ENCODE measurements at regions not wholly inside any gene's neighbourhood (a gene's known extent, or its start where the extent isn't known, plus 50 kb on each side); places are given as distances from the start of the nearest gene placed in this dataset.

GRCh38 chr11:127843483-127844396, 743.6 kb downstream of the ETS1 start:
- Histone ChIP-seq H3K4me1 (ENCODE audit: control insufficient read depth, extremely low read depth, insufficient read depth, low read length) (no peaks in the 10 kb centered on the region), H2AFZ (ENCODE audit: low read depth, low read length) (no peak overlapping the region), H3K9ac (replicated peaks; ENCODE audit: extremely low read depth, insufficient read depth, low read length) (no peak overlapping the region), H3K36me3 (ENCODE audit: control insufficient read depth in 2 of 2, extremely low read depth in 1 of 2, insufficient read depth in 2 of 2, low read length in 2 of 2) (no peaks in the 10 kb centered on the region), H3K27ac (ENCODE audit: insufficient read depth, low read depth, low read length) (no peak overlapping the region), H3K27me3 (ENCODE audit: control insufficient read depth in 2 of 2, insufficient read depth in 2 of 2, low read length in 2 of 2) (no peaks in the 10 kb centered on the region), H3K9me3 (replicated peaks; ENCODE audit: control insufficient read depth, insufficient read depth, low read length) (no peaks in the 10 kb centered on the region), H3K4me2 (ENCODE audit: insufficient read depth, low read length) (no peak overlapping the region), H4K20me1 (replicated peaks; ENCODE audit: control insufficient read depth, extremely low read depth, insufficient read depth, low read length) (no peaks in the 10 kb centered on the region), H3K79me2 (ENCODE audit: control insufficient read depth, insufficient read depth, low read length) (no peaks in the 10 kb centered on the region), H3K9me1 (replicated peaks; ENCODE audit: control insufficient read depth, extremely low read depth, insufficient read depth, low read length) (no peaks in the 10 kb centered on the region), H3K4me3 (replicated peaks in 1 of 3; ENCODE audit: insufficient read depth in 1 of 3, low read depth in 1 of 3, low read length in 3 of 3) (no peak overlapping the region)
- dilution Hi-C loops (cut with MboI; ENCODE audit: extremely low pct_ligation_motif_present, low sequenced_read_pairs) (no loop called here), intact Hi-C loops (cut with micrococcal nuclease) (loop anchor here (1.0 kb wide), 1 partner anchor 178 kb away; no protein-coding TSS in a partner anchor)
- BruUV-seq (replicated peaks), result no TSS peak
- POLR2A ChIA-PET, result no interaction called here
- FAIRE-seq, result peak; percentile 80
- TF ChIP-seq CTCF (IDR thresholded peaks at IDR 0.05; ENCODE audit: extremely low read depth in 1 of 2, insufficient read depth in 1 of 2, low read depth in 1 of 2, low read length in 2 of 2) (peak; percentile 74 to 75), MAX (IDR thresholded peaks at IDR 0.05; ENCODE audit: insufficient read depth, insufficient read length) (no peak)
- DNase-seq (ENCODE audit: low read depth, low spot score), result peak; percentile 54
- CTCF ChIA-PET, result interaction anchor here (0.6 to 1.3 kb wide), 4 partner anchors 9 to 175 kb away, joined by 3 read pairs; no protein-coding TSS in a partner anchor

GRCh38 chr11:127825183-127825582, 762.2 kb downstream of the ETS1 start:
- Histone ChIP-seq H3K9me3 (replicated peaks; ENCODE audit: control insufficient read depth, insufficient read depth, low read length) (no peaks in the 10 kb centered on the region), H3K36me3 (ENCODE audit: control insufficient read depth in 2 of 2, extremely low read depth in 1 of 2, insufficient read depth in 2 of 2, low read length in 2 of 2) (no peaks in the 10 kb centered on the region), H3K4me1 (ENCODE audit: control insufficient read depth, extremely low read depth, insufficient read depth, low read length) (no peaks in the 10 kb centered on the region), H3K9me1 (replicated peaks; ENCODE audit: control insufficient read depth, extremely low read depth, insufficient read depth, low read length) (no peaks in the 10 kb centered on the region), H3K9ac (replicated peaks; ENCODE audit: extremely low read depth, insufficient read depth, low read length) (no peak overlapping the region), H3K79me2 (ENCODE audit: control insufficient read depth, insufficient read depth, low read length) (no peaks in the 10 kb centered on the region), H3K27ac (ENCODE audit: insufficient read depth, low read depth, low read length) (no peak overlapping the region), H3K27me3 (ENCODE audit: control insufficient read depth in 2 of 2, insufficient read depth in 2 of 2, low read length in 2 of 2) (no peaks in the 10 kb centered on the region), H2AFZ (ENCODE audit: low read depth, low read length) (no peak overlapping the region), H3K4me3 (replicated peaks in 1 of 3; ENCODE audit: insufficient read depth in 1 of 3, low read depth in 1 of 3, low read length in 3 of 3) (no peak overlapping the region), H3K4me2 (ENCODE audit: insufficient read depth, low read length) (no peak overlapping the region), H4K20me1 (replicated peaks; ENCODE audit: control insufficient read depth, extremely low read depth, insufficient read depth, low read length) (no peaks in the 10 kb centered on the region)
- intact Hi-C loops (cut with micrococcal nuclease) (no loop called here), dilution Hi-C loops (cut with MboI; ENCODE audit: extremely low pct_ligation_motif_present, low sequenced_read_pairs) (no loop called here)
- CTCF ChIA-PET, result no interaction called here
- DNase-seq (ENCODE audit: low read depth, low spot score) (no peak), FAIRE-seq (no peak)
- TF ChIP-seq POLR2A (IDR thresholded peaks at IDR 0.05; ENCODE audit: low read depth, low read length) (no peak), GATA2 (IDR thresholded peaks at IDR 0.05; ENCODE audit: insufficient read depth, insufficient read length, low read depth, low read length) (no peak), MYC (IDR thresholded peaks at IDR 0.05; ENCODE audit: low read depth, low read length) (no peak), JUN (IDR thresholded peaks at IDR 0.05; ENCODE audit: borderline replicate concordance, insufficient read depth, insufficient read length, low read depth) (no peak), MAX (IDR thresholded peaks at IDR 0.05; ENCODE audit: insufficient read depth, insufficient read length) (no peak)
- POLR2A ChIA-PET, result no interaction called here
- BruUV-seq (replicated peaks), result no TSS peak

Data from endothelial cell of umbilical vein (primary cell).